Vagina (tissue), 2 donors: ENCODE measurements at regions not wholly inside any gene's neighbourhood (a gene's known extent, or its start where the extent isn't known, plus 50 kb on each side); places are given as distances from the start of the nearest gene placed in this dataset.

Source experiments
- DNase-seq, 2 donors: peaks; one replicate each; pipeline ENCODE4 v3.0.0-alpha.2; 2017; ENCODE audit errors: extremely low spot score in 2 of 2
- H3K27ac ChIP-seq: fragments of 200-600 bp; sonication (generic); one replicate; pipeline ENCODE4 v1.5.1; 2019
- H3K27me3 ChIP-seq: fragments of 200-600 bp; sonication (generic); one replicate; pipeline ENCODE4 v1.5.1; 2019
- H3K36me3 ChIP-seq, 2 donors: fragments of 200-600 bp; sonication (generic); one replicate each; pipeline ENCODE4 v1.5.1; 2017 to 2019
- H3K4me1 ChIP-seq: fragments of 200-600 bp; sonication (generic); one replicate; pipeline ENCODE4 v1.5.1; 2019
- H3K4me3 ChIP-seq, 2 donors: fragments of 200-600 bp; sonication (generic); 1 replicate in 1 of 2; 2 replicates in 1 of 2; pipeline ENCODE4 v1.5.1; 2016 to 2019
- H3K9me3 ChIP-seq: fragments of 200-600 bp; sonication (generic); one replicate; pipeline ENCODE4 v1.5.1; 2019
- POLR2A ChIP-seq, 2 donors: fragments of 450-650 bp; IDR thresholded peaks; one replicate each; pipeline ENCODE4 v1.6.1; 2017; ENCODE audit warnings: antibody characterized with exemption in 2 of 2, mild to moderate bottlenecking in 2 of 2, moderate library complexity in 2 of 2
- POLR2AphosphoS5 ChIP-seq, 2 donors: sonication (generic); formaldehyde crosslinking; IDR thresholded peaks; one replicate each; pipeline ENCODE4 v1.9.0; 2017; ENCODE audit warnings: antibody characterized with exemption in 2 of 2, mild to moderate bottlenecking in 2 of 2, low read depth in 1 of 2; ENCODE audit not compliant: insufficient read depth in 1 of 2
- intact Hi-C: fragments of 100-400 bp; cut with DNase I; formaldehyde crosslinking; loops from one replicate; pipeline ENCODE4 v1.15.1; 2023
- TF ChIP-seq, protein P1 (sequence below), 3 experiments: fragments of 450-650 bp in 2 of 3; fragments of 200-600 bp in 1 of 3; sonication (generic) in 1 of 3; IDR thresholded peaks; one replicate each; pipeline ENCODE4 v1.5.1; 2017 to 2019; ENCODE audit warnings: antibody characterized with exemption in 3 of 3, mild to moderate bottlenecking in 2 of 3, moderate library complexity in 2 of 3

DNA sequence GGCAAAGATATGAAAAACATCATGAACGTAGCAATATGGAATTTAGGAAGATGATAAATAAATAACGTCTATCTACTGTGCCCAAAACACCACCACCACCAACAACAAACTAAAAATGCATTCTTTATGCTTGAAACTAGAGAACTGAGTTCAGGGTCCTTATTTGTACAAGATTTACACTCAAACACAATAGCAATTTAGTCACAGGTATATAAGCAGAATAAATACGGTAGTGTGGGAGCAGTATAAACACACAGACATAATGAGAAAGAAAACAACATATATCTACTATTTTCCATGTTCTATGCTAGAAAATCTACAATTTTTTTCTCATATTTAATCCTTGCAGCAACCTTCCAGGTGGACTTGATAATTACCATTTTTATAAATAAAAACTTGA, 64.3 kb downstream of the ARL4A start:
- TF ChIP-seq POLR2AphosphoS5 (IDR thresholded peaks at IDR 0.05; ENCODE audit: insufficient read depth in 1 of 2, low read depth in 1 of 2): no peak
- TF ChIP-seq, protein P1, sequence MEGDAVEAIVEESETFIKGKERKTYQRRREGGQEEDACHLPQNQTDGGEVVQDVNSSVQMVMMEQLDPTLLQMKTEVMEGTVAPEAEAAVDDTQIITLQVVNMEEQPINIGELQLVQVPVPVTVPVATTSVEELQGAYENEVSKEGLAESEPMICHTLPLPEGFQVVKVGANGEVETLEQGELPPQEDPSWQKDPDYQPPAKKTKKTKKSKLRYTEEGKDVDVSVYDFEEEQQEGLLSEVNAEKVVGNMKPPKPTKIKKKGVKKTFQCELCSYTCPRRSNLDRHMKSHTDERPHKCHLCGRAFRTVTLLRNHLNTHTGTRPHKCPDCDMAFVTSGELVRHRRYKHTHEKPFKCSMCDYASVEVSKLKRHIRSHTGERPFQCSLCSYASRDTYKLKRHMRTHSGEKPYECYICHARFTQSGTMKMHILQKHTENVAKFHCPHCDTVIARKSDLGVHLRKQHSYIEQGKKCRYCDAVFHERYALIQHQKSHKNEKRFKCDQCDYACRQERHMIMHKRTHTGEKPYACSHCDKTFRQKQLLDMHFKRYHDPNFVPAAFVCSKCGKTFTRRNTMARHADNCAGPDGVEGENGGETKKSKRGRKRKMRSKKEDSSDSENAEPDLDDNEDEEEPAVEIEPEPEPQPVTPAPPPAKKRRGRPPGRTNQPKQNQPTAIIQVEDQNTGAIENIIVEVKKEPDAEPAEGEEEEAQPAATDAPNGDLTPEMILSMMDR (IDR thresholded peaks at IDR 0.05): no peak
- TF ChIP-seq POLR2A (IDR thresholded peaks at IDR 0.05): no peak
- Histone ChIP-seq H3K27ac (no peak overlapping the region), H3K4me1 (no peaks in the 10 kb centered on the region), H3K36me3 (no peaks in the 10 kb centered on the region), H3K4me3 (no peak overlapping the region), H3K27me3 (no peaks in the 10 kb centered on the region), H3K9me3 (no peaks in the 10 kb centered on the region)
- intact Hi-C loops: no loop called here
- no peak for DNase-seq

DNA sequence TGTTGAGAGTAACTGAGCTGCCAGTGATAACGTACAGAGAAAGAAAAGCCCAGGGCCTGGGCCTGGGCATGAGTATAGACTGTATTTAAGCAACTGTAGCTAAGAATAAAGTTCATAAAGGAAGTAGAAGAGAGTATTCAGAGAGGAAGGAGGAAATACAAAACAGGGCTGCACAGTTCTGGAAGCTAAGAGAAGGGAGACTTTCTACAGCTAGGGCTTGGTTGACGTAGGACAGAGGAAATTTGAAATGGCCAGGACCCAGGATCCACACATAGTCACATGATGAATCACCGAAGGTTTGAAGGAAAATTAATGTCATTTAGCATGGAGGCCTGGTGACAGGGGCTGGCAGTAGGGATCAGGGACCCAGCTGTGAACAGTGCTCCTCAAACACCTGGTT, 66.7 kb downstream of the ARL4A start:
- Histone ChIP-seq H3K4me3 (no peak overlapping the region), H3K27me3 (no peaks in the 10 kb centered on the region), H3K36me3 (no peaks in the 10 kb centered on the region), H3K9me3 (no peaks in the 10 kb centered on the region), H3K4me1 (no peaks in the 10 kb centered on the region), H3K27ac (no peak overlapping the region)
- intact Hi-C loops: no loop called here
- no peak for DNase-seq
- TF ChIP-seq, protein P1 (IDR thresholded peaks at IDR 0.05): no peak
- TF ChIP-seq POLR2AphosphoS5 (IDR thresholded peaks at IDR 0.05; ENCODE audit: insufficient read depth in 1 of 2, low read depth in 1 of 2) (no peak), POLR2A (IDR thresholded peaks at IDR 0.05) (no peak)

DNA sequence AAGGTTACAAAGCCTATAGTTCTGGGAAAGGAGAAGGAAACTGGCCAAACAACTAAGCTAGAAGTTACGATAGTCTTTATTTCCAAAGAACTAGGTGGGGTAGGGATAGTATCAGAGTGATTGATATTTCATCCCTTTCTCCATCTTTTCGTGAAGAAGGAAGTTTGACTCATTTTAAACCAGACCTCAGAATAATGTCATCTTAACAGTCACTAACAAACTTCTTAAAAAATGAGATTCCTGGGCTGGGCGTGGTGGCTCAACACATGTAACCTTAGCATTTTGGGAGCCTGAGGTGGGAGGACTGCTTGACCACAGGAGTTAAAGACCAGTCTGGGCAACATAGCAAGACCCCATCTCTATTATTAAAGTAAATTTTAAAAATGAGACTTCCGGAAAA, 69.4 kb downstream of the ARL4A start:
- H3K9me3 ChIP-seq: no peaks in the 10 kb centered on the region
- TF ChIP-seq POLR2A (IDR thresholded peaks at IDR 0.05): no peak
- TF ChIP-seq, protein P1 (IDR thresholded peaks at IDR 0.05): no peak
- TF ChIP-seq POLR2AphosphoS5 (IDR thresholded peaks at IDR 0.05; ENCODE audit: insufficient read depth in 1 of 2, low read depth in 1 of 2): no peak
- H3K27ac ChIP-seq: no peak overlapping the region
- H3K4me3 ChIP-seq: no peak overlapping the region
- H3K4me1 ChIP-seq: no peaks in the 10 kb centered on the region
- H3K36me3 ChIP-seq: no peaks in the 10 kb centered on the region
- DNase-seq: no peak
- no peaks in the 10 kb centered on the region for H3K27me3 ChIP-seq
- intact Hi-C loops: no loop called here

DNA sequence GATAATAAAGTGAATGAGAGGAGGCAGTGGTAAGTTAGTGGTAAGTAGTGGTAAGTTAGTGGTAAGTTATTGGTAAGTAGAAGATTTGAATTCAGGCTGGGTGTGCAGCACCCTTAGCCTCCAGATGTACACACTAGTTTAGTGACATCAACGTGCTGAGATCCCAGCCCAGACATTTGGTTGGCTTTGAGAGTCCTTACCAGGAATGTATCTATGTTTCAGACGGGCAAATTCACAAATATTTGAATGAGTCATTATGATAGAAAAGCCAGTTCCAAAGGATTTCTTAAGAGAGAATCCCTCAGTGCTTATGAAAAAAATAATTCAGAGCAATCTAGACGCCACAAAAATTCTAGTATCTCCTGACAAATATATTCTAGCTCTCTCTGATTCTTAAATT, 70.0 kb downstream of the ARL4A start:
- TF ChIP-seq, protein P1 (IDR thresholded peaks at IDR 0.05): no peak
- TF ChIP-seq POLR2AphosphoS5 (IDR thresholded peaks at IDR 0.05; ENCODE audit: insufficient read depth in 1 of 2, low read depth in 1 of 2) (no peak), POLR2A (IDR thresholded peaks at IDR 0.05) (no peak)
- Histone ChIP-seq H3K27ac (no peak overlapping the region), H3K9me3 (no peaks in the 10 kb centered on the region), H3K4me1 (no peaks in the 10 kb centered on the region), H3K27me3 (no peaks in the 10 kb centered on the region), H3K36me3 (no peaks in the 10 kb centered on the region), H3K4me3 (no peak overlapping the region)
- DNase-seq: no peak
- intact Hi-C loops: no loop called here

DNA sequence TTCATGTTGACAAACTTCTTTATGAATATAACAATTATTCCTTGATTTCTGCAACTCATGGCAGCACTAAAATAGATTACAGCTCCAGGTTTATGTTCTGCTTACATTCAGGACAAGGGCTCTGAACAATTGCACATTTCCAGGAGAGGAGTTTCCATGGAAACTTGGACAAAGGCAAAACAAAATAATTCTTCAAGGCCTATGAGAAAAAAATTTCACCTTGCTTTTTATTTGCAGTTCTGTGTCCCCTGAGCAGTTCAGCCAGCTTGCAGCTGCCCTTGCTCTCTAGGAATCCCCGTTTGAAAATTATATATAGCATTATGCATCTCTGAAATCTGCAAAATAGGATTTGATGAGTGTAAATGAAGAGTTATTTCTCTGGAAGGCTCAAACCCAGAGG, 71.7 kb downstream of the ARL4A start:
- H3K9me3 ChIP-seq: no peaks in the 10 kb centered on the region
- no peak for TF ChIP-seq POLR2AphosphoS5 (IDR thresholded peaks at IDR 0.05; ENCODE audit: insufficient read depth in 1 of 2, low read depth in 1 of 2)
- TF ChIP-seq POLR2A (IDR thresholded peaks at IDR 0.05): no peak
- TF ChIP-seq, protein P1 (IDR thresholded peaks at IDR 0.05): no peak
- no peak overlapping the region for H3K4me3 ChIP-seq
- H3K27ac ChIP-seq: no peak overlapping the region
- intact Hi-C loops: no loop called here
- H3K4me1 ChIP-seq: no peaks in the 10 kb centered on the region
- H3K36me3 ChIP-seq: no peaks in the 10 kb centered on the region
- DNase-seq: no peak
- H3K27me3 ChIP-seq: no peaks in the 10 kb centered on the region
